M059J (cell line): ENCODE measurements at regions not wholly inside any gene's neighbourhood (a gene's known extent, or its start where the extent isn't known, plus 50 kb on each side); places are given as distances from the start of the nearest gene placed in this dataset.

ENCODE experiments used
- DNase-seq: peaks from one replicate; pipeline ENCODE4 v3.0.0-alpha.2; 2012; ENCODE audit warnings: low read depth

GRCh38 chr6:40798069-40798770 is 211.1 kb upstream of the LRFN2 start:
- DNase-seq, result no peak

GRCh38 chr6:40796260-40797221 is 209.4 kb upstream of the LRFN2 start:
- peak; percentile 43 for DNase-seq

- DNase-seq, result no peak
Observed at GRCh38 chr6:40794586-40794985, 207.4 kb upstream of the LRFN2 start.

DNA sequence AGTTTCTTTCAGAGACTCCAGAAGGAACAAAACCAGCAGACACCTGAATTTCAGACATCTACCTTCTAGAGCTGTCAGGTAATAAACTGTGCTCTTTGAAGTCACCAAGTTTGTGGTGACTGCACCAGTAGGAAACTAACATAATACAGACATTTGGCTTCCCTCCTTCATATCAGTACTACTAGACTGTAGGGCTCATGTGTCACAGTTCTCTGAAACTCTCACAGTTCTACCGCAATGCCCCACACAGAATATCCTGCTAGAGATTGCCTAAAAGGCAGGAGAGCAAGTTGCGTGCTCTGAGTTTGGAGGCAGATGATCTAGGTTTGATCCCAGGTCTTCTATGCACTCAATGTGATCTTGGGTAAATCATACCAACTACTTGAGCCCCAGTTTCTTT is 205.0 kb upstream of the LRFN2 start:
- no peak for DNase-seq

DNA sequence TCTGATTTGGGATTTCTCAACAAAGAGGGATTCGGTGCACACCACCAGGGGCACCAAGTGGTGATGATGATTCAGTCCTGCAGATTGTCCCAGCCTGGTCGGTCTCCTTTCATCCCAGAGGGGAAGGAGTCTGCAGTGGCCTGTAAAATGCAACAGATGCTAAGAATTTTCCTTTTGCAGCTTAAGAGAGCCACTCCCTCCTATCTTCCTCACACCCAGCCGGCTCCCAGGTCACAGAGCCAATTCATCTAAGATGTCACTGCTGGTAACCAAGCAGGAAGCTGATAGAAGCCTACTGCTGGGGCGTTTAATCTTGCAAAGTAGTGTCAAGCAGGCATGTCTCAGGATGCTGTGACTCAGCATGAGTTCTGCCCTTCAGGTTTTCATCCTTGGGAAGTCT is 203.8 kb upstream of the LRFN2 start:
- DNase-seq, result peak; percentile 59

GRCh38 chr6:40788661-40789655 is 201.8 kb upstream of the LRFN2 start:
- DNase-seq, result peak; percentile 51

GRCh38 chr6:40782355-40782754 is 195.2 kb upstream of the LRFN2 start:
- no peak for DNase-seq

DNA sequence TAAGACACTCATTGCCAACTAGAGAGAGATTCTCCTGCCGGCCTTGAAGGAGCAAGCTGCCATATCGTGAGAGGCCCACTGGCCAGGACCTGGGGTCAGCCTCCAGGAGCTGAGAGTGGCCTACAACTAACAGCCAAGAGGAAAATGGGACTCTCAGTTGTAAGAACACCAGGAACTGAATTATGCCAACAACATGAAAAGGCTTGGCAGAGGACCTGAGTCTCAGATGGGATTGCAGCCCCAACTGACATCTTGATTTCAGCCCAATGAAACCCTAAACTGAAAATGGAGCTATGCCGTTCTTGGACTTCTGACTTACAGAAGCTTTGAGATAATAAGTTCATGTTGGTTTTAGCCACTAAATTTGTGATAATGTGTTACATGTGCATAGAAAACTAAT is 193.5 kb upstream of the LRFN2 start:
- no peak for DNase-seq

DNA sequence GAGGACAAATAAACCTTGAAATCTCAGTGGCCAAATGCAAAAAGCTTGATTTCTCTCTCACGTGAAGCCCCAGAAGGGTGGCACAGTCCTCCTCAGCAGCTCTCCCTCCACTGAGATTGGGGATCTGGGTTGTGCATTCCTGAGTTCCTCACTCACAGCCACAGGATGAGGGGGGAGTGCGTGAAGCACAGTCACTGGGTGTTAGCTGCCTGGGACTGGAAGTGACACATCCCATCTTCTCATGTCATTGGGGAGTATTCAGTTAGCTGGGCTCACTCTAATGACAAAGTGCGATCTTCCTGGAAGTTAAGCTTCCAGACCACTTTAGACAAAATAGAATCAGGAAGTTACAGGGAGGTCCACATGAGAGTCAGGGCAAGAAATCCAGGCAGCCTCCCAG is 192.2 kb upstream of the LRFN2 start:
- peak; percentile 94 for DNase-seq

DNA sequence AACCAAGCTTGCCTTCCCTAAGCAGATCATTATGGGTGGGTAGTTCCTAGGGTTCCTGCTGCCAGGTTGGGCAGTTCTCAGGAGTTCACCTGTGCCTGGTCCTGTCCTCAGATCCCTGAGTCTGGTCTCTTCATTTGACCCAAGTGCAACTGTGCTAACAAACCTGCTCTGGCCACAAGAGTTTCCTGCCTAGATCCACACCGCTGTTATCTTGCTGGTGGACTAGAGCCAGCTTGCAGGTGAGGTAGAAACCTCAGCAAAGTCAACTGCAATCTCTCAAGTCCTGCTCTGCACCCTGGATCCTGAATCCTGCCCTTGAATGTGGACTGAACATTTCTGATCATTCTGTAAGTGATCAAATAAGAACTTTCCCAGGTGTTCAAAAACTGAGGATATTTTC is 191.8 kb upstream of the LRFN2 start:
- DNase-seq, result peak; percentile 18

GRCh38 chr6:40778196-40778595 is 191.0 kb upstream of the LRFN2 start:
- DNase-seq, result peak; percentile 85

- DNase-seq, result no peak
Observed at GRCh38 chr6:40774932-40775331, 187.8 kb upstream of the LRFN2 start.

GRCh38 chr6:40770794-40771193 is 183.6 kb upstream of the LRFN2 start:
- DNase-seq, result no peak

DNA sequence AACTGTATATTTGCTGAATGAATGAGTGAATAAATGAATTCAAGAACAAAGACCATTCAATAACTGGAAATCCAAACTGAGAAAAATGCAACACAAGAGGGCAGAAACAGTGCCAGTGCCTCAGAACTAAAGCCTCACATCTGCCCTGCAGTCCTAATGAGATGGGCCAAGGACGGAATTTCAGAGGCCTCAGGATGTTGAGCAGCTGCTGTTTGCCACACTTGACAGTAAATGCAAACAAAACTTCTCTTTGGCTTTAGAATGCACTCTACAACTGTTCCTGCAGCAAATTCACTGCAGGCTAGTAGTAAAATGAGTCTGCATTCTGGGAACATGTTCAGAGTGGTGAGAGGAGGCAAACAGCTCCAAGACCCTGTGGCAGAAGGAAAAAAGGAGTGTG is 177.6 kb upstream of the LRFN2 start:
- no peak for DNase-seq

DNA sequence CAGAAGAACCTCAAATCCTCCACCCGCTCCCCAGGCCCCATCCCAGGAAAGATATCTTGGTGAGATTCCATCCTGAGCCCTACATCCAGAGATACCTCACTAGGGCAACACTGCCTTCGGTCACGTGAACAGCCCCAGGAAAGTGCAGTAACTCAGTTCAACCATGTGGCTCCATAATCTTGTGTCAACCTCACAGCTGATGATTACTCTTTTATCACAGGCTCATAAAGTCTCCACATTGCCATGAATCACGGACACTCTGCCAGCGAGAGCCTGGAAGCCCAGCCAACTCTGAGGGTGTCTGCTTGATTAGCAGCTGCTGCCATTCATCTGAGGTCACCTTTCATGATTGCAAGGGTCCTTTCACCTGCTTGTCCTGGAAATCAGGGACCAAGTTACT is 175.8 kb upstream of the LRFN2 start:
- peak; percentile 37 for DNase-seq

DNA sequence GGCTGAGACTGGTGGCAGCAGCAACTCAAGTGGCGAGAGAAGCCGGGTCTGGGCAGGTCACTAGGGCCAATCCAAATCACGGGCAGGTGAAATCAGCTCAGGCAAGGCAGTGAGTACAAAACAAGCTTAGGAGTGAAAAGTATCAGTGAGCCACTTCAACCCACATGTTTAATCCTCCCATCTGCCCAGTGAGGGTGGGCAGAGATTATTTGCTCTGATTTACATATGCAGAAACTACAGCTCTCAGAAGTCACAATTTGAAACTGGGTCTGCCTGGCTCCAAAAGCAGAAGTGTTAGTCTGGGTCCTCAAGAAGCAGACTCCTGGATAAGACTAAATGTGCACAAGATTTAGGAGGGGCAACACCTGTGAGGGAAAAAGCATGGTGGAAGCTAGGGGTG is 173.7 kb upstream of the LRFN2 start:
- no peak for DNase-seq

DNA sequence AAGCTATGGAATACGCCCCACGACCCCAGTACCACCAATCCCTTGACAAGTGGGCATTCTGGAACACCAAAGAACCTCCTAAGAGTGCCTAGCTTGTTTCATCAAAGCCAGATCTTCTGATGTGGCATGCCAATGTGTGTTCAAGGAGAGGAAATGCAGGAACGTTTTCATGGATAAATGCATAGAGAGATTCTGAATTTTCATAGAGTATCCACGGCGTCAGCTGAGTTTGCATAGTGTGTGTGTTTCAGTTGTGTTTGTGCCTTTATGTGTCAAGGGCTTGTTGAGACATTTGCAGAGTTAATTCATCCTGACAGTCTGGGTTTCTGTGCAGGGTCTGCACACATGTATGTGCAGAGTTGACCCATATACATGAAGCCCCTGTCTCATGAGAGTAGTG is 172.7 kb upstream of the LRFN2 start:
- no peak for DNase-seq

GRCh38 chr6:40759264-40759663 is 172.1 kb upstream of the LRFN2 start:
- DNase-seq, result no peak

- DNase-seq, result peak; percentile 88
Observed at GRCh38 chr6:40755749-40756452, 168.7 kb upstream of the LRFN2 start.

DNA sequence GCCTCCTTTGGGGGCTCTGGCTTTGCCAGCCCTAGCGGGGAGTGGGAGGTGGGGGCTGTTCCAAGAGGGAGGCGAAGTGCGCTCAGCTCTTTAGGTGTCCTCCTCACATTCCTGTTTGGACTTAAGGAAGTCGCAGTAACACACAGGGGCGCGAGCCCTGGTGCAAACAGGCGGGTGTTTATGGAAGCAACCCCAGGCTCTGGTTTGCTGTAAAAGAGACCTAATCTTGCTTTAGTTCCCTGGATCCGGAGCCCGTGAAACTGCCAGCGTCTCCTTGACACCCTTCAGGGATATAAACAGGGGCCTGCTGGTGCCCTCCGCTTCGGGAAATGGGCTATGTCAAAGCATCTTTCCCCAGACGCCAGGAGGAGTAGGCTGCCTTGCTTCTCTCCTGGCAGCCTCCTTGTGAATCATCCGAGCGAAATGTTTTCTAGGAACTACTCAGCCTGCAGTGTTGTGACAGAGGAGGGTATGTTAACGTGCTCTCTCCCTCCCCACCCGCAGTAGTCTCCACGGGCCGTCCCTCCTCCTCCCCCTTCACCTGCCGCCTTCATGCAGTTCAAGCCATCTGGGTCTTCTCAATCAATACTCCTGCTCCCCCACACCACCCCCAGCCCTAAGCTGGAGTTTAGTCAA is 168.0 kb upstream of the LRFN2 start:
- peak; percentile 78 for DNase-seq
